ENCODE measurements at regions not wholly inside any gene's neighbourhood (a gene's known extent, or its start where the extent isn't known, plus 50 kb on each side); places are given as distances from the start of the nearest gene placed in this dataset.
"Not testable (repeated sequence)": the region's sequence is repeated elsewhere in the genome, so short reads cannot be mapped to it uniquely, and the experiment has no call there.

- no peak for DNase-seq (ENCODE audit: low spot score)
These were observed 123.5 kb downstream of the MAP3K7 start for GRCh38 chr6:90463359-90463758.

DNA sequence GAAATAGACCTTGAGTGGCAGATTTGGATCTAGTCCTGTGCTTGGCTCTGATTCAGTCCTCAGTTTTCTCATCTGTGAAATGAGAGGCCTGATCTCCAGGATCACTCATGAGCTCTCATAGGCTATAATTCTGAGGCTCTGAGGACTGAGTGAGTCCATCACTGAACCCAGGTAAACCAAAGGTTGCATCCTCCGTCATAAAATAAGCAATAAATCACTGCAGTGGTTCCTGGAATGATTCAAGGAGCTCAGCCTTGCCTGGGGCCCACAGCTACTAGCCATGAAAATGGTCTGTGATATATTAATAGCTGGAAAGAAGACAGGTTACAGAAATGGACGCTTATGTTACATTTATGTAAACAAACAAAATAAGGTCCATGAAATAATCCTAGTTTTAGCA is 124.8 kb downstream of the MAP3K7 start:
- DNase-seq (ENCODE audit: low spot score), result no peak

DNA sequence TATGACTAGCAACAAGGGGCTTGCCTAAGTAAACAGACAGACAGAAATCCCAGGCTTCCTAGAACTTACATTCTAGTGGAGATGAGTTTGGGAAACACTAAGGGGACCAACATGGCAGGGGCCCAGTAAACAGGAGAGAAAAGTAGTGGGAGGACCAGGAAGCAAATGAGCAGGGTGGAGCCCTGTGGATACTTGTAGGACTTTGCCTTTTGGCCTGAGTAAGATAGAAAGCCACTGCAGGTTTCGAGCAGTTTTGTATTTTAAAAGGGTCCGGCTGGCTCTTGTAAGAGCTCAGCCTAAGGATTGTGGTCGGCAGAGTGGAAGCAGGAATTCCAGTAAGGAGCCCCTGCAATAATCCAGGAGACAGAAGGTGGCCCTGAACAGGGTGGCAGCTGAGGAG is 125.5 kb downstream of the MAP3K7 start:
- no peak for DNase-seq (ENCODE audit: low spot score)

GRCh38 chr6:90460051-90460450 is 126.8 kb downstream of the MAP3K7 start:
- DNase-seq (ENCODE audit: low spot score), result no peak

GRCh38 chr6:90459225-90459758 is 127.6 kb downstream of the MAP3K7 start:
- DNase-seq (ENCODE audit: low spot score), result no peak

- no peak for DNase-seq (ENCODE audit: low spot score)
These were observed 128.3 kb downstream of the MAP3K7 start for GRCh38 chr6:90458353-90459224.

DNA sequence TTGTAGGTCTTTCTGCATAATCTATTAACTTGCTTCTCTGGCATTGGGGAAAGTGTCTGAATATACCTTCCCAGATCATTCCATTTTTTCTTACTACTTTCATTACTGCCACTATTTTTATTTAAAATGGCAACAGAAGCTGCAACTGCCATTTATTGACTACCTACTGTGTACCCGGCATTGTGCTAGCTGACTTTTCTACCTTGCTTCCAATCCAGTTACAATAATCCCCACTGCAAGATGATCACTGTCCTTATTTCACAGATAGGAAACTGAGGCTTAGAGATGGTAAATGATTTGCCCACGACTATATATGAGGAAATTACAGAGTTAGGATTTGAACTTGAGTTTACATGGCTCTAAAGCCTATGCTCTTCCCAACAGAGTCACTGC is 129.0 kb downstream of the MAP3K7 start:
- DNase-seq (ENCODE audit: low spot score), result no peak

DNA sequence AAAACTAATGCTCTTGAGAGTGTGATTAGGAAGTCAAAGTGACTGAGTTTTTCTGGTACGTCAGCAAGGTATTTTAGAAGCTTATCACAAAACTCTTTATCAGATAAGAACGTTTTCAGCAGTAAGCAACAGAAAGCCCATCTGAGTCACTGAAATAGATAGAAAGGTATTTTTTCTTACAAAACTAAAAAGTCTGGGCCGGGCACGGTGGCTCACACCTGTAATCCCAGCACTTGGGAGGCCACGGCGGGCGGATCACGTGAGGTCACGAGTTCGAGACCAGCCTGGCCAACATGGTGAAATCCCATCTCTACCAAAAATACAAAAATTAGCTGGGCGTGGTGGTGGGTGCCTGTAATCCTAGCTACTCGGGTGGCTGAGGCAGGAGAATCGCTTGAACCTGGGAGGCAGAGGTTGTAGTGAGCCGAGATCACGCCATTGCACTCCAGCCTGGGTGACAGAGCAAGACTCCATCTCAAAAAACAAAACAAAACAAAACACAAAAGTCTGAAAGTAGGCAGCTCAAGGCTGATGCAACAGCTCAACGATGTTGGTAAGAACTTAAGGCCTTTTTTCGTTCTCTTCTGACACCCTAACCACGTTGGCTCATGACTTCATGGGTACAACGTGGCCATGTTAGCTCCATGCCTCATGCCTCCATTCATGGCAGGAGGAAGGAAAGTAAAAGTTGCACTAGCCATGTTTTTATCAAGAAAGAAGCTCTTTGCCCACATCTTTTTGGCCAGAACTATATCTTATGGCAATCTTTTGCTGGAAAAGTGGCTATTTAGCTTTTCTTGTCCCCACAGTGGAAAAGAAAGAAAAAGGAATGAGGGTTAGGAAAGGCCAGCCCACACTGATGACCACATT is 129.6 kb downstream of the MAP3K7 start:
- not testable (repeated sequence) for DNase-seq (ENCODE audit: low spot score)

DNA sequence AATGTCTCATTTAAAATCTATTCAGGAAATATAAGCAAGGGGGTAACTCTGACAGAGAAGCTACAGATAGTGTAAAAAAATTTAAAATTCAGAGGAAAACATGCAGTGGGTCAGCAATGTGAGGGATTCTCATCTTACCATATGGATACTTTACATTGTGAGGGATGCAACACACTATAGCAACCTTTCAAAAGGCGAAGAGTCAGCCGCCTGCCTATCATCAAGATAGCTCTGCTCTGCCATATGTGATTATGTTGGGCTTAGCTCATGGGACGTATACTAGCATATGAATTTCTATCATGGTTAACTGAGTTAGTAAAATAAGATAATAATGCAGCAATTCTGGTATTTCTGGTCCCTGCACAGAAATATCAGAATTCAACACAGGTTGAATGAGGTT is 130.9 kb downstream of the MAP3K7 start:
- DNase-seq (ENCODE audit: low spot score), result no peak

- DNase-seq (ENCODE audit: low spot score), result no peak
These were observed 131.9 kb downstream of the MAP3K7 start for GRCh38 chr6:90454836-90455427.

- no peak for DNase-seq (ENCODE audit: low spot score)
These were observed 136.5 kb downstream of the MAP3K7 start for GRCh38 chr6:90450268-90450953.

DNA sequence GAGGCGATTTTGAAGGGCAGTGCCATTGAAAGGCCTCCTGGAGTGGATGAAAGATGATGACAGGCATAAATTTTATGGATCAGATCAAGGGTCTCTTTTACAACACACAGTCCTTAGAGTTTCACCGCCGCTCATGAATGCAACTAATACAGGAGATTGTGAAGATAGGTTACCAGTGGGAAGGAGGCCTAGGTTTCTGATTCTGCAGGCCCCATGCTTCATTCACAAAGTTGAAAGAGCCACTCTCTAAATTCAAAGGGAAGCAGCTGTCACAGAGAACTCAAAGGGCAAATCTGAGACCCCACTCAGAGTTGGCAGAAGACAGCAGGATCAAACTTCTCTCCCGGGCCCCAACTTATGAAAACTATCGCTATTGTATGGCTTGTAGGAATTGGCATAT is 137.6 kb downstream of the MAP3K7 start:
- no peak for DNase-seq (ENCODE audit: low spot score)

DNA sequence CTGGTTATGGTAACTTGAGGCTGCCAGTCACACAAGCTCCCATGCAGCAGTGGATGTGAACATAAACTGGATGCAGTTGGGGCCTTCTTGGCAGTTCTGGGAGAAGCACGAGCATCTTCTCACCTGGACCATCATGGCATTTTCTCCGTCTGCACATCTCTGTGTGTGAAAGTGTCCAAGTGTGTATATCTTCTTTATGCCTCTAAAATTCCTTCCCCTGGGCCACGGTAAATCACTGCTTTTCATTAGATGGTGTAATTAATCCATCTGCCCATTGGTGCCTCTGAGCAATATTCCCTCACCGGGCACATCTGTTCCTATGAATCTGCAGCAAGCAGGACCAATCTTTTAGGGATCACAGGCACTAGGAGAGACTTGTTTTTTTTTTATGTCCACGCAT is 138.0 kb downstream of the MAP3K7 start:
- no peak for DNase-seq (ENCODE audit: low spot score)

GRCh38 chr6:90446164-90446563 is 140.7 kb downstream of the MAP3K7 start:
- no peak for DNase-seq (ENCODE audit: low spot score)

- no peak for DNase-seq (ENCODE audit: low spot score)
These were observed 141.3 kb downstream of the MAP3K7 start for GRCh38 chr6:90445533-90446108.

DNA sequence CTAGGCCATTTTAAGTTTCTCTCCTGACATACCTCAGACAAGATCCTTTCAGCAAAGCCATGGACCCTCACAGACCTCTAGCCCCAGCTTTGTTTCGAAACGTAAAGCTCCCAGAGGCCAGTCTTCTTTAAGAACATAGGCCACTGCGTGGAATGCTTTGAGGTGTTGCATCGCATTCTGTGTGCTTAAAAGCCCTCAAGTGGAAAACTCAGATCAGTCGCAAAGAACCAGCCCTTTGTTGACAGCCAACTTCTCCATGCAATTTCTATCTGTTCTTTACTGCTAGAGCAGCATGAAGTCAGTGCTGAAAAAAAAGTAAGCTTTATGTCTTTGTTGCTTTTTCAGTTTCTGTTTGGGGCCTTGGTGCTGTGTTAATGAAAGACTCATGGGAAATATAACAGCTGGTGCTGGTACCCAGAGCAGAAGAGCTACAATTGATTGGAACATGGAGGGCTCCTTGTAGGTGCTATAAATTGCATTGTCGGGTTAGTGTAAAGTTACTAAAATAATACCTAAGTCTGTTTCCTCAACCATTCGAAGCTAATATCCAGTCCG is 142.6 kb downstream of the MAP3K7 start:
- DNase-seq (ENCODE audit: low spot score), result no peak

DNA sequence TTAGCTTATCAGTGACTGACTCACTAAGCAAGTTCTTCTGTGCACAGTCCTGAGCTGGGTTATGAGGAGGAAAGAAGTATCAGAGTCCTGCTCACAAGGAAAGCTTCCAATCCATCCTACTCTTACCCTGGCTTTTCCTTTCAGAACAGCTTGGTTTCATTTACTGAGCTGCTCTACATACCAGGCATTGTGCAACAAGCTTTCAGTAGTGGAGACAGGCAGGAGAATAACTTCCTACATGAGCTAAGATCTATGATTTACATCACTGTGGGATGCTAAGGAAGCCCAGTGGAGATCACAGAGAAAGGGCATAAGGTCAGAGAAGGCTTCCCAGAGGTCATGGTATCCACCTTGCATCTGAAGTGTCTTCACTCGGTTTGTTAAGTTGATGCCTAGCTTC is 144.5 kb downstream of the MAP3K7 start:
- no peak for DNase-seq (ENCODE audit: low spot score)

GRCh38 chr6:90440586-90441283 is 144.1 kb upstream of the BACH2 start:
- DNase-seq (ENCODE audit: low spot score), result no peak

DNA sequence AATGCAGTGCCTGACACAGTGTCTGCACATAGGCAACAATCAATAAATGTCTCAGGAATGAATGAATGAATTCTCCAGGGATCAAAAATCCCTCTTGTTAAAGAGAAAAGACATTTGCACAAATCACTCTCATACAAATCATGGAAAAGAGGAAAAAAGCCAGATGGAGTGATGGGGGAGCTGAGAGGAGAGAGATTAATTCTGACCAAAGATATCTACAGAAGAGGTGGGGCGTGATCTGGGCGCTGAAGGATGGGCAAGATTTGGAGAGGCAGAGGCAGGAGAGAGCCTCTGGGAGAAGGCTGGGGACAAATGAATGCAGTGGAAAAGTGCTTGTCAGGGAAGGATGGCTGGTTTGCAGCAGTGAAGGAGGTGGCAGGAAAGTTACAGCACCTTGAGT is 142.9 kb upstream of the BACH2 start:
- DNase-seq (ENCODE audit: low spot score), result no peak

DNA sequence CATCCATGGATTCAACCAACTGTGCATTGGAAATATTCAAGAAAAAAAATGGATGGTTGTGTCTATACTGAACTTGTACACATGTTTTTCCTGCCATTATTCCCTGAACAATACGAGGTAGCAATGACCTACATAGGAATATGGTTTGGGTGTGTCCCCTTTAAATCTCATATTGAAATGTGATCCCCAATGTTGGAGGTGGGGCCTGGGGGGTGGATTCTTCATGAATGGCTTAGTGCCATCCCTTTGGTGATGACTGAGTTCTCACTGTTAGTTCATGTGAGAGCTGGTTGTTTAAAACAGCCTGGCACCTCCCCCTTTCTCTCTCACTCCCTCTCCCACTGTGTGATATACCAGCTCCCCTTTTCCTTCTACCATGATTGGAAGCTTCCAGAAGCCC is 139.8 kb upstream of the BACH2 start:
- no peak for DNase-seq (ENCODE audit: low spot score)
